ENCODE measurements at regions not wholly inside any gene's neighbourhood (a gene's known extent, or its start where the extent isn't known, plus 50 kb on each side); places are given as distances from the start of the nearest gene placed in this dataset.
"Not testable (repeated sequence)": the region's sequence is repeated elsewhere in the genome, so short reads cannot be mapped to it uniquely, and the experiment has no call there.

DNA sequence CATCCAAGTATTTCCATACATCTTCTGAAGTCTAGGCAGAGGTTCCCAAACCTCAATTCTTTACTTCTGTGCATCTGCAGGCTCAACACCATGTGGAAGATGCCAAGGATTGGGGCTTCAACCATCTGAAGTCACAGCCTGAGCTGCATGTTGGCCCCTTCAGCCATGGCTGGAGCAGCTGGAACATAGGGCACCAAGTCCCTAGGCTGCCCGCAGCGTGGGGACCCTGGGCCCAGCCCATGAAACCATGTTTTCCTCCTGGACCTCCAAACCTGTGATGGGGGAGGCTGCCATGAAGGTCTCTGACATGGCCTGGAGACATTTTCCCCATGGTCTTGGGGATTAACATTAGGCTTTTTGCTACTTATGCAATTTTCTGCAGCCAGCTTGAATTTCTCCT is 729.8 kb downstream of the KCNT2 start:
- ATAC-seq, result no peak
- intact Hi-C loops (cut with DNase I), result no loop called here

DNA sequence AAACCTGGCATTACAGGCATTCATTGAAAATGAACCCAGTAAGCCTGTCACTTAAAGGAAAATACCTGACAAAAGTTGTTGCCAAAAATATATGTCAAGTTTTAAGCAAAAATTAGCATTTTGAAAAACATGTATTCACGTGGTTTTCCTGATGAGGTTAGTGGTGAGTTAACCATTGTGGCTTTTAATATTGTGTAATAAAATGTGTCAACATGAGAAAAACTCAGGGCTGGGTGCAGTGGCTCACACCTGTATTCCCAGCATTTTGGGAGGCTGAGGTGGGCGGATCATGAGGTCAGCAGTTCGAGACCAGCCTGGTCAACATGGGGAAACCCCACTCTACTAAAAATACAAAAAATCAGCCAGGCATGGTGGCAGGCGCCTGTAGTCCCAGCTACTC is 731.4 kb downstream of the KCNT2 start:
- DNase-seq (ENCODE audit: low spot score) (no peak), ATAC-seq (no peak)
- intact Hi-C loops (cut with DNase I), result no loop called here

More for the DNA sequence above, 729.8 kb downstream of the KCNT2 start:
- no peak for DNase-seq (ENCODE audit: low spot score)

DNA sequence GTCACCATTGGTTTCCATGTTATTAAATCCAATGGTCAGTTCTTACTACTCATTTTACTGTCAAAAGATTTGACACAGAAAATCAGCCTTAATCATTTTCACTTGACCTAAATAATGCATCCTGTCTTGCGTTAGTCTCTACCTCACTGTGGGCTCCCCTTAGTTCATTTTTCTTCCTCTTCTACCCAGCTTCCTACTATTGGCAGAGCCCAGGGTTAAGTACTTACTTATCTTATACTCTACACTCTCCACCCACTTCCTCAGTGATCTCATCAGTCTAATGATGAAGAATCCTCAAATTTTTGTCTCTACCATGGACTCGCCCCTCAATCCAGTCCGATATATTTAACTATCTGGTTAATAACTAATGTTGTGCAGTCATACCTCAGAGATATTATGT is 735.9 kb downstream of the KCNT2 start:
- ATAC-seq (no peak), DNase-seq (ENCODE audit: low spot score) (no peak)
- intact Hi-C loops (cut with DNase I), result no loop called here

DNA sequence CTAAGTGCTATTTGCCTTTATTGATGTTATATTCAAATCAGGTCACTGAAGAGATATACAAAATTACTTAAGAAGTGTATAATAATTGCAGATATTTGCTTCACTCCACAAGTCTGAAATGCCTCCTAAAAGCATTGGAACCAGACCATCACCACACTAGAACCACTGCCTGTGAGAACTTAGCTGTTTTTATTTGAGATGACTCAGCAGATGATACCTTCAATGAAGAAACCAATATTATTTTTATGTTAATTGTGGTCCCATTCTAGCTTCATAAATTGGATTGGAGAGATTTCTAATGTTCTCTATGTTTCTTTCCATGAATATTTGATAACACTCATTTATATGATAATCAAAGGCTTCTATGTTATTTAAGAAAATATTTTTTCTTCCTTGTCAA is 740.6 kb downstream of the KCNT2 start:
- DNase-seq (ENCODE audit: low spot score) (no peak), ATAC-seq (no peak)
- intact Hi-C loops (cut with DNase I), result no loop called here

DNA sequence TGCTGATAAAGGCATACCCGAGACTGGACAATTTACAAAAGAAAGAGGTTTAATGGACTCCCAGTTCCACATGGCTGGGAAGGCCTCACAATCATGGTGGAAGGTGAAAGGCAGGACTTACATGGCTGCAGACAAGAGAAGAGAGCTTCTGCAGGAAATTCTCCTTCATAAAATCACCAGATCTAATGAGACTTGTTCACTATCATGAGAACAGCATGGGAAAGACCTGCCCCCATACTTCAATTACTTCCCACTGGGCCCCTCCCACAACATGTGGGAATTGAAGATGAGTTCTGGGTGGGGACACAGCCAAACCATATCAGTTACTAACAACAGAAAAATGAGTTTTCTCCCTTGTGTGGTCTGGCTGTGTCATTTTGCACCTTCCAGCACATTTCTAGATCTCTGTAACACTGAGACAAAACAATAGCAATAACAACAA is 741.4 kb downstream of the KCNT2 start:
- ATAC-seq, result no peak
- intact Hi-C loops (cut with DNase I), result no loop called here
- DNase-seq (ENCODE audit: low spot score), result no peak

DNA sequence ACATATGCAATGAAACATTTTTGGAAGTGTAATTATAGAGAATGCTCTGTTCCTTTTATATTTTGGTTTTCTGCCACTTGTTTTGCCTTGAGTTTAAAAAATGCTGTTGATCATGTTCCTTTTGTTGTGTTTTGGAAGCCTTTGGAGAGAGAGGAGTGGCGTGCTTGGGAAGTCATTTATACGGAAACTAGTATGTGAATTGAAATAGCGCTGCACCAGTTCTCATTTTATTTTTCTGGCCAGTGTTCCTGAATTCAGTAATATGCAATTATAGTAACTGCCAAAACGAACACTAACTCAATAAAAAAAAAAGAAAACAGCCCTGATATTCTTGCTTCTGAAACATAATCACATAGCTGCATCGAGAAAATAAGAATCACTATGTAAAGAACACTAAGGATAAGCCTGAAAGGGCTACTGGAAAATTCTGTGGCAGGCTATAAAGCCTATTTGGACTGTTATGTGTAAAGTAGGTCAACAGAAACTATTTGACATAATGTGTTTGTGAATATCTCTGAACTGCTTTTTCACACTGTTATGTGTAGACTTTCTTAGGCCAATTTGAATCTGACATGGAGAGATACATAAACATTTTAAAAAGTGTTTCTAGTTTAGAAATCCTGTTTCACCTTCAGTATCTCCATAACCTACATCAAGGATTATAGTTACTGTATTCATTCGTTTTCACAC is 742.0 kb downstream of the KCNT2 start:
- no peak for DNase-seq (ENCODE audit: low spot score)
- ATAC-seq, result no peak
- intact Hi-C loops (cut with DNase I), result no loop called here

DNA sequence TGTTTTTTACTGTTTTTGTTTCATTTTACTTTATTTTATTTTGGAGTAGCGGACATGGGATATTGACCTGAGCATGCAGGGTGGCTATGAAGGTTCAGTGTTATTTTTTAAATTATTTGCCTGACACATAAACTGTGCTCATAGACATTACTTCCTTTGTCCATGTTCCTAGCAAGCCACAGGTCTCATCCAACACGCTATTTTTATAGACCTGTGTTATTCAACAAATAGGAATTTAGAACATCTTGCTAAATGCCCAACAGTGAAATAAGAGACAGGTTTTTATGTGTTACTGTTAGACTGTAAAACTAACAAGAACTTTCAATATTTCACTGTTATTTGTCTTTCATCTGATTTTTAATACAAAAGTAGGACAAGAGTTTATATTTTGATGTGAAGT is 756.4 kb downstream of the KCNT2 start:
- no peak for DNase-seq (ENCODE audit: low spot score)
- ATAC-seq, result no peak
- intact Hi-C loops (cut with DNase I), result no loop called here

DNA sequence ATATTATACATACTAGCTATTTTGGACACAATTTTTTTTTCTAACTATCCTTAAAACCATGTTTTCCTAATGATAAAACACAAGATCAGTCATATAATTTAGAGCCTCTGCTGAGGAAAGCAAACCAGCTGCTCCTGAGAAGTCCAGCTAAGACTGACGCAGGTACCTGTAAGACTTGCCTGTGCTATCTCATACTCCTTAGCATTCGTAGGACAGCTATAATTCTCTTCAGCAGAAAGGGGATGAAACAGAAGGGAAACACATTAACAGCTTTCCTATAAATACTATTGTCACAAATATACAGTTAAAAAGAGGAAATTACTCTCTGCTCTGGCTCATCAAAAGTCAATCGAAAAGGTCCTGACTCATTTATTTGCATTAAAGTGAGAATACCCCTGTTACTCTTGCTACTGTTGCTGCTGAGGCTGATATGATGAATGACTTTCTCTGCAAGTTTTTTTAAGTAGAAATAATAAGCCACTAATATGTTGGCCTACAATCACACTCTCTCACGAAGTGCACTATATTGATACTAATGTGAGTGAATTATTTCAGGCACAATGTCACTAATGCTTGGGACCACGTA is 757.1 kb downstream of the KCNT2 start:
- intact Hi-C loops (cut with DNase I), result no loop called here
- ATAC-seq, result no peak
- DNase-seq (ENCODE audit: low spot score), result no peak

DNA sequence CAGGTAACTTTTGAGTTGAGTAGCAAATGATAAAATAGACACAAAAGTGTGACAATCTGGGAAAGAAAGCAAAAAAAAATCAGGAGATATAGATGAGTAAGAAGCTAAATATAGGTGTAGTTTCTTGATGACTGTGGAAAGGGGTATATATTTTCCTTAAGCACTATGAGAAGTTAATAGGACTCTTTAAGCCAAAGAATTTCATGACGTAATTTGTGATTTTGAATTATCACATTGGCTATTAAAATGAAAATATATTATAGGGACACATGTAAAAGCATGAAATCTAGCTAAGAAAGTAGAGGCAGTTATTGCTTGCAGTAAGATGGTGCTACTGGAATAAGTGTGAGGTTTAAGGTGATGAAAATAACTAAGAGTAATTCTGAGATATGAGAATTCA is 759.1 kb downstream of the KCNT2 start:
- no peak for DNase-seq (ENCODE audit: low spot score)
- no peak for ATAC-seq
- intact Hi-C loops (cut with DNase I), result no loop called here

DNA sequence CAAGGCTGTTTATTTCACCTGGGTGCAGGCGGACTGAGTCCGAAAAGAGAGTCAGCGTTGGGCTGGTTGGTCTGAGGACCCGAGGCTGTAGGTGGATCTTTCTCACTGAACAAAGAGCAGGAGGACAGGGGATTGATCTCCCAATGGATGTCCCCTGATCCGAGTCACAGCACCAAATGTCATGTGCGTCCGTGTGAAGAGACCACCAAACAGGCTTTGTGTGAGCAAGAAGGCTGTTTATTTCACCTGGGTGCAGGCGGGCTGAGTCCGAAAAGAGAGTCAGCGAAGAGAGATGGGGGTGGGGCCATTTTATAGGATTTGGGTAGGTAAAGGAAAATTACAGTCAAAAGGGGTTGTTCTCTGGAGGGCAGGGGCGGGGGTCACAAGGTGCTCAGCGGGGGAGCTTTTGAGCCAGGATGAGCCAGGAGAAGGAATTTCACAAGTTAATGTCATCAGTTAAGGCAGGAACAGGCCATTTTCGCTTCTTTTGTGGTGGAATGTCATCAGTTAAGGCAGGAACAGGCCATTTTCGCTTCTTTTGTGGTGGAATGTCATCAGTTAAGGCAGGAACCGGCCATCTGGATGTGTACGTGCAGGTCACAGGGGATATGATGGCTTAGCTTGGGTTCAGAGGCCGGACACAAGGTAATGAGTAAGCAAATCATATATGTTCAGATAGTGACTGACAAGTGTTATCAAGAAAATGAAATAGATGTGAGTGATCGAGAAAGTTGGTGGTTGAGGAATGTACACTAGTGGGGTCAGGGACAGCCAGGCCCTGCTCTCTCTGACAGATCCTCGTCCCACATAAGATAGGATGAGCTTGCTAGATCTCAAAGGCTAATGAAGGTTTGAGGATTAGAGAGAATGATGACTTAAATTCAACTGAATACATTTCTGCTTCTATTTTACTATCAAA is 760.0 kb downstream of the KCNT2 start:
- ATAC-seq; DNase-seq (ENCODE audit: low spot score); intact Hi-C loops (cut with DNase I): not testable (repeated sequence)

DNA sequence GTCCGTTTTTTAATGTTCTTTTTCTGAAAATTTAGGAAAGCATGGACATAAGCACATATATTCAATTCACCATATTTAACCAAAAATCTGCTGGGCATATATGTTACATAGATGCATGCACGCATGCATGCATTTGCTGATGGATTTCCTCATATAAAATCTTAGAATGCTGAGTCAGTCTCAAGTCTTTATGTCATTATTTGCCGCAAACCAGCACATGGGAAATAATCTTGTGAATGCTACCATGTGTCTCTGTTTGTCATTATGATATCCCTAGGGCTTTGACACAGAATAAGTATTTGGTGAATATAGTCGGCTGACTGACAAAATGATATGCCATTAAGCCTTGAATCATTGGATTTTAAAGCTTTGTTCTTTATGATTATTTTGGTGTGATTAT is 776.5 kb downstream of the KCNT2 start:
- DNase-seq (ENCODE audit: low spot score), result no peak
- no peak for ATAC-seq
- intact Hi-C loops (cut with DNase I), result no loop called here

DNA sequence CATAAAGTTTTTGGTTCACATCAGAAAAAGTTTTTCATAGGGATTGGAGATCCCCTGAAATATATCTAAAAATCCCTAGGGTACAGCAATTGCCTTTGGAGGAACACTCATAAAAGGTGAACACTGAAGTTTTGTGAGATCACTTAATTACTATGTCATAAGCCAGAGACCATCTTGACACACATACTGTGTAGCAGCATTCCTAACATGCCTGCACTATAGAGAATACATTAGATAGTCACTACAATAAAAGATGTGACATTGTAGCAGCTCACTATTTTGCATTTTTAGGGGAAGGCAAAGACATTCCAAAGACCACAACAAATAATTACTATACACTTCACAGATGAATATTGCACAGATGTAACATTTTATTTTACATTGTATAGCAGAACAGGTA is 779.9 kb downstream of the KCNT2 start:
- ATAC-seq (no peak), DNase-seq (ENCODE audit: low spot score) (no peak)
- intact Hi-C loops (cut with DNase I), result no loop called here

DNA sequence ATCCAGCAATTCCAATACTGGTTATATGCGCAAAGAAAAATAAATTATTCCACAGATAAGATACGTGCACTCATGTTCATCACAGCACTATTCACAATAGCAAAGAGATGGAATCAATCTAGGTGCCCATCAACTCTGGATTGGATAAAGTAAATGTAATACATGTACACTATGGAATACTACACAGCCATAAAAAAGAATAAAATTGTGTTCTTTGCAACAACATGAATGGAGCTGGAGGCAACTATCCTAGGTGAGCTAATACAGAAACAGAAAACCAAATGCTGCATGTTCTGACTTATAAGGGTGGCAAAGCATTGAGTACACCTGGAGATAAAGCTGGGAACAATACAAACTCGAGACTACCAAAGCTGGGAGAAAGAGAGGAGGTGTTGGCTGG is 787.3 kb downstream of the KCNT2 start:
- ATAC-seq (no peak), DNase-seq (ENCODE audit: low spot score) (no peak)
- intact Hi-C loops (cut with DNase I), result no loop called here

DNA sequence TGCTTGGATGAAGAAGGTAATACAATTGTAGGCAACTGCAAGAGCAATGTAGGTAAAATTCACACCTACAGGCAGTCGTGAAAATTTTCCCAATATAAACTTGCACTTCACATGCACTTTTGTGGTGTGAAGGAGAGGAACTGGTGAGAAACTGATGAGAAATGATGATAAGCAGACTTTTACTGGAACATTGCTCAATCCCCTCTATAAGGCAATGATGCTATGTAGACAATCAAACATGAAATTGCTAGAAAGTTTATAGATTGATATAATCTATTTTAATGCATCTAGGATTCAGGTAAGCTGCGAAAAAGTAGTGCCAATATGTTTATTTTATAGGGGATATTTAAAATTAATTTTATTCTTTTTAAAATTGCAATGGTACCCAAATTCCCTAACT is 802.2 kb downstream of the KCNT2 start:
- DNase-seq (ENCODE audit: low spot score) (no peak), ATAC-seq (no peak)
- intact Hi-C loops (cut with DNase I), result no loop called here

DNA sequence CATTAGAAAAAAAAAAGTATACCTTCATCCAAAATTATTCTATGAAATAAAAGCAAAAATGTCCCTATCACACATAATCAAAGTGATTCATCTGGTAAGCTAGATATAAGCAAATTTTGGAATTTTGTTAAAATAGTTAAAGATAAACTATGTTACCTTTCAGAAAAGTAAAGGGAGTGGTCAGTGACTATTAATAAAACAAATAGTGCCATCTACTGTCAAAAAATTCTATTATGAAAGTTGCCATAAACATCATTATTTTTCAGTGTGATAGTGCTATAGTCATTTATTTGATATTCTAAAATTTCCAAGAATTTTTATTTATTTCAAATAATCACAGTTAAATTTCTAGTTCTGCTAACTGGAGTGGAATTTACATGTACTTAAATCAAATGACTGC is 803.7 kb downstream of the KCNT2 start:
- ATAC-seq, result no peak
- no peak for DNase-seq (ENCODE audit: low spot score)
- intact Hi-C loops (cut with DNase I), result no loop called here

DNA sequence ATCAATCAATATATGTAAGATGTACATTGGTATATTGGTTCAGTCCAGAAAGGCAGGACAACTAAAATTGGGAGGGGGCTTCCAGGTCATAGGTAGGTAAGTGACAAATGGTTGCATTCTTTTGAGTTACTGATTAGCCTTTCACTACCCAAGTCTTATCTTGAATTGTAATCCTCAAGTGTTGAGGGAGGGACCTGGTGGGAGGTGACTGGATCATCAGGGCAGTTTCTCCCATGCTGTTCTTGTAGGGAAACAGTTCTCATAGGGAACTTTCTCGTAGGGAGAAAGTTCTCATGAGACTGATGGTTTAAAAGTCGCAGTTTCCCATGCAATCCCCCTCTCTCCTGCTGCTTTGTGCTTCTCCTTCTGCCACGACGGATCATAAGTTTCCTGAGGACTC is 809.2 kb downstream of the KCNT2 start:
- ATAC-seq (no peak), DNase-seq (ENCODE audit: low spot score) (no peak)
- intact Hi-C loops (cut with DNase I), result no loop called here

DNA sequence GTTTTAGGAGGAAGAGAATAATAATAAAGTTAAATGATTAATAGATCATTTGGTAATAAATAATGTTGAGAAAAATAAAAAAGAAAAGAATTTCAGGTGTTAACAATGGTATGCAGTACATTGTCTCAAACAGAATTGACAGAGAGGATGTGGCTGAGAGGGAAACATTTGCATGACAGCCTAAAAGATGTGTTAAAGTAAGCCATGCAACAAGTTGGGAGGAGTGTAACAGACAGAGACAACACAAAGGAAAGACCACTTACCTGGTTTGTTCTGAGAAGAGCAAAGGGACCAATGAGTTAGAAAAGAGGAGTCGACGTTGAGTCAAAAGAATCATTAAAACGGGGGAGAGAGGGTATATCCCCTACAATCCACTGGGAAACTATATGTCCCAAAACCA is 814.0 kb downstream of the KCNT2 start:
- no peak for DNase-seq (ENCODE audit: low spot score)
- no peak for ATAC-seq
- intact Hi-C loops (cut with DNase I), result no loop called here

DNA sequence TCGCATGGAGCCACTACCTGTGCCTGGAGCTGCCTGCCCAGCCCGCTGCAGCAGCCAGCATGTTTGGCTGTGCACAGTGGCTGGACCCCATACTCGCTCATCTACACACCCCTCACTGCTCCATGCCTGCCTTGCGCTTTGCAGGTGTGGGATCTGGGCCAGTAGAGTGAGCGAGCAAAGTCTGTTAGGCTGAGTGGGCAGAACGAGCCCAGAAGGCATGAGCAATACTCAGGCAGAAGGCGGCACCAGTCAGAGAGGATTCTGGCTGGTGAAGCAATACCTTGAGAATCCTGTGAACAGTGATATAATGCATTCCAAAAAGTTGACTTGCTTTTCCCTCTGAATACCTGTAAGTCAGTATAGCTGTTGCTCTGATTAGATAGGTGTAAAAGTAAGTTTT is 816.4 kb downstream of the KCNT2 start:
- ATAC-seq, result no peak
- intact Hi-C loops (cut with DNase I), result no loop called here

DNA sequence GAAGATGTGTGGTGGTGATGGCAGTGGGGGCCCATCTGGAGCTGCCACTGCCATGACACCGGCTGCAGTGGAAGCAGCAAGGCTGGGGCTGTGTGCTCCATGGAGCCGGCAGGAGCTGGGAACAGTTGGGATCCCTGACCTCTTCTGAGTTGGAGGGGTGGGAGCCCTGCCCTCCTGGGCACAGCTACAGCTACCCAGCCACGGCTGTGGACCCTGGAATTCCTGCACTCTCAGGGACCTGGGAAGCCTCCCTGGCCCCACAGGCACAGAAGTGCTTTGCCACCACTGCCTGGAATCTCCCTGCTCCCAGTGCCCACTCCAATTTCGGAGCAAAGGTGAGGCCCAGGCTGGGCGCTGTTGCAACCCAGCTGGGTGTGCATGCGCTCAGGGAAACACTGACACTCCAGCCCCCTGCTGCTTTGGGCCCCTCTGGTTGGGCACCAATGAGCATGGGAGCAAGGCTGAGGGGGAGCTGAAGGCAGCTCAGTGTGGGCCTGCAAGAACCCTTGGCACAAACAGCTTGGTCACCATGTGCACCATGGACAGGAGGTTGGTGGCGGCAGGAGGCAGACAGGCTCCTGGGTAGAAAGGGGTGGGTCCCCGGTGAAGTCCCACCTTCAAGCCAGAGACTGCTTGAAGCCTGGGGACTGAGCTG is 817.6 kb downstream of the KCNT2 start:
- intact Hi-C loops (cut with DNase I), result no loop called here
- DNase-seq (ENCODE audit: low spot score) (no peak), ATAC-seq (peak; percentile 36)

More for the DNA sequence above, 816.4 kb downstream of the KCNT2 start:
- DNase-seq (ENCODE audit: low spot score), result no peak

DNA sequence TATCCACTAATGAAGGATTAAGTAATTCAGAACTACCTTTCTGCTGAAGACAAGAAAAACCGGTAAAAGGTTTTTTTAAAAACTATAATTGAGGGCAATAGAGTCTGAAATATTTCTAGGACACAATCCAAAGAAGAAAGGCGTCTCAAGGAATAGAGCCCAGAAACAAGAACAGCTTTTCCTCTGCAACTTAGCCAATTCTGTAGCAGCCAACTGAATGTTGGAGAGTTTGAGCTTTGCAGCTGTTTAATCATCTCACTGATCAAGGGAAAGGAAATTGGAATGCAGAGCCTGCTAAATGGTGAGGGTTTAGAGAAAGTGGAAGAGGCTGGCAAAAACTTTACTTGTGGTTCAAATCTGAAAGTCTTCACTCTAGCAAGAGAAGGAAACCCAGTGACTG is 818.9 kb downstream of the KCNT2 start:
- no peak for DNase-seq (ENCODE audit: low spot score)
- intact Hi-C loops (cut with DNase I), result no loop called here
- no peak for ATAC-seq
